ENCODE measurements at regions not wholly inside any gene's neighbourhood (a gene's known extent, or its start where the extent isn't known, plus 50 kb on each side); places are given as distances from the start of the nearest gene placed in this dataset.

GRCh38 chr4:54937501-54937900, 187.9 kb downstream of the KDR start:
- Histone ChIP-seq H2BK15ac (ENCODE audit: low read depth, low read length) (no peak overlapping the region), H3K79me1 (ENCODE audit: insufficient read depth, low read depth, low read length, poor library complexity, severe bottlenecking) (no peaks in the 10 kb centered on the region), H2BK5ac (ENCODE audit: insufficient read length, low read length) (no peak overlapping the region), H2AFZ (ENCODE audit: low read length) (no peak overlapping the region), H3K23ac (ENCODE audit: insufficient read length, low read depth, low read length) (no peak overlapping the region), H3K18ac (ENCODE audit: insufficient read length, low read depth, low read length) (no peak overlapping the region), H3K4me2 (ENCODE audit: insufficient read depth, insufficient read length, low read length) (no peak overlapping the region), H3K9ac (ENCODE audit: extremely low read depth, insufficient read length, low read length) (no peak overlapping the region), H4K5ac (ENCODE audit: insufficient read length, low read depth, low read length) (no peak overlapping the region), H4K91ac (ENCODE audit: insufficient read length, low read depth, low read length) (no peak overlapping the region), H3K4me1 (ENCODE audit: insufficient read depth, low read length) (no peaks in the 10 kb centered on the region), H2AK5ac (ENCODE audit: insufficient read length, low read length) (no peak overlapping the region), H4K8ac (replicated peaks; ENCODE audit: insufficient read length, low read depth, low read length) (no peak overlapping the region), H3K56ac (ENCODE audit: insufficient read length, low read depth, low read length) (no peak overlapping the region), H3K9me3 (ENCODE audit: control insufficient read depth, low read depth, low read length) (no peaks in the 10 kb centered on the region), H3T11ph (ENCODE audit: low read length) (no peak overlapping the region), H2BK12ac (ENCODE audit: insufficient read length, low read depth, low read length) (no peak overlapping the region), H3K4ac (ENCODE audit: low read depth, low read length) (no peak overlapping the region), H2BK20ac (ENCODE audit: low read depth, low read length, poor library complexity, severe bottlenecking) (no peak overlapping the region), H3K23me2 (ENCODE audit: insufficient read length, low read depth, low read length, poor library complexity, severe bottlenecking) (no peaks in the 10 kb centered on the region), H3K27me3 (ENCODE audit: insufficient read depth, low read length) (no peaks in the 10 kb centered on the region), H3K14ac (ENCODE audit: insufficient read depth, low read length) (no peak overlapping the region), H2BK120ac (ENCODE audit: low read depth, low read length, poor library complexity, severe bottlenecking) (no peak overlapping the region), H3K27ac (ENCODE audit: insufficient read length, low read depth, low read length) (no peak overlapping the region), H4K20me1 (ENCODE audit: control insufficient read depth, insufficient read depth, insufficient read length) (no peaks in the 10 kb centered on the region), H3K79me2 (ENCODE audit: insufficient read depth, low read length) (no peaks in the 10 kb centered on the region)
- H3K4me1 Mint-ChIP-seq = peaks cover 4% of the 10 kb centered on the region in 2 experiments
- no CpG with 5 or more reads among the region's 2 CpGs for WGBS (ENCODE audit: extremely low coverage, insufficient read length, low lambda C conversion rate)
- TF ChIP-seq, protein P1, sequence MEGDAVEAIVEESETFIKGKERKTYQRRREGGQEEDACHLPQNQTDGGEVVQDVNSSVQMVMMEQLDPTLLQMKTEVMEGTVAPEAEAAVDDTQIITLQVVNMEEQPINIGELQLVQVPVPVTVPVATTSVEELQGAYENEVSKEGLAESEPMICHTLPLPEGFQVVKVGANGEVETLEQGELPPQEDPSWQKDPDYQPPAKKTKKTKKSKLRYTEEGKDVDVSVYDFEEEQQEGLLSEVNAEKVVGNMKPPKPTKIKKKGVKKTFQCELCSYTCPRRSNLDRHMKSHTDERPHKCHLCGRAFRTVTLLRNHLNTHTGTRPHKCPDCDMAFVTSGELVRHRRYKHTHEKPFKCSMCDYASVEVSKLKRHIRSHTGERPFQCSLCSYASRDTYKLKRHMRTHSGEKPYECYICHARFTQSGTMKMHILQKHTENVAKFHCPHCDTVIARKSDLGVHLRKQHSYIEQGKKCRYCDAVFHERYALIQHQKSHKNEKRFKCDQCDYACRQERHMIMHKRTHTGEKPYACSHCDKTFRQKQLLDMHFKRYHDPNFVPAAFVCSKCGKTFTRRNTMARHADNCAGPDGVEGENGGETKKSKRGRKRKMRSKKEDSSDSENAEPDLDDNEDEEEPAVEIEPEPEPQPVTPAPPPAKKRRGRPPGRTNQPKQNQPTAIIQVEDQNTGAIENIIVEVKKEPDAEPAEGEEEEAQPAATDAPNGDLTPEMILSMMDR (conservative IDR thresholded peaks at IDR 0.05) = no peak
- no peak for DNase-seq
- H3K4me3 Mint-ChIP-seq = no peak overlapping the region
- no peak overlapping the region for H3K27ac Mint-ChIP-seq
- no peaks in the 10 kb centered on the region for H3K9me3 Mint-ChIP-seq
- no peaks in the 10 kb centered on the region for H3K27me3 Mint-ChIP-seq (ENCODE audit: low read depth)
- H3K36me3 Mint-ChIP-seq (ENCODE audit: insufficient read depth in 1 of 3, low read depth in 3 of 3) = no peaks in the 10 kb centered on the region
